ENCODE measurements at regions not wholly inside any gene's neighbourhood (a gene's known extent, or its start where the extent isn't known, plus 50 kb on each side); places are given as distances from the start of the nearest gene placed in this dataset.

GRCh38 chr6:120447605-120448004, 886.7 kb downstream of the TBC1D32 start:
- TF ChIP-seq, protein P1, sequence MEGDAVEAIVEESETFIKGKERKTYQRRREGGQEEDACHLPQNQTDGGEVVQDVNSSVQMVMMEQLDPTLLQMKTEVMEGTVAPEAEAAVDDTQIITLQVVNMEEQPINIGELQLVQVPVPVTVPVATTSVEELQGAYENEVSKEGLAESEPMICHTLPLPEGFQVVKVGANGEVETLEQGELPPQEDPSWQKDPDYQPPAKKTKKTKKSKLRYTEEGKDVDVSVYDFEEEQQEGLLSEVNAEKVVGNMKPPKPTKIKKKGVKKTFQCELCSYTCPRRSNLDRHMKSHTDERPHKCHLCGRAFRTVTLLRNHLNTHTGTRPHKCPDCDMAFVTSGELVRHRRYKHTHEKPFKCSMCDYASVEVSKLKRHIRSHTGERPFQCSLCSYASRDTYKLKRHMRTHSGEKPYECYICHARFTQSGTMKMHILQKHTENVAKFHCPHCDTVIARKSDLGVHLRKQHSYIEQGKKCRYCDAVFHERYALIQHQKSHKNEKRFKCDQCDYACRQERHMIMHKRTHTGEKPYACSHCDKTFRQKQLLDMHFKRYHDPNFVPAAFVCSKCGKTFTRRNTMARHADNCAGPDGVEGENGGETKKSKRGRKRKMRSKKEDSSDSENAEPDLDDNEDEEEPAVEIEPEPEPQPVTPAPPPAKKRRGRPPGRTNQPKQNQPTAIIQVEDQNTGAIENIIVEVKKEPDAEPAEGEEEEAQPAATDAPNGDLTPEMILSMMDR (conservative IDR thresholded peaks at IDR 0.05; ENCODE audit: low read length): no peak
- TF ChIP-seq EZH2phosphoT487 (IDR thresholded peaks at IDR 0.05; ENCODE audit: borderline replicate concordance, low read depth, low read length): no peak
